ENCODE measurements at regions not wholly inside any gene's neighbourhood (a gene's known extent, or its start where the extent isn't known, plus 50 kb on each side); places are given as distances from the start of the nearest gene placed in this dataset.

DNA sequence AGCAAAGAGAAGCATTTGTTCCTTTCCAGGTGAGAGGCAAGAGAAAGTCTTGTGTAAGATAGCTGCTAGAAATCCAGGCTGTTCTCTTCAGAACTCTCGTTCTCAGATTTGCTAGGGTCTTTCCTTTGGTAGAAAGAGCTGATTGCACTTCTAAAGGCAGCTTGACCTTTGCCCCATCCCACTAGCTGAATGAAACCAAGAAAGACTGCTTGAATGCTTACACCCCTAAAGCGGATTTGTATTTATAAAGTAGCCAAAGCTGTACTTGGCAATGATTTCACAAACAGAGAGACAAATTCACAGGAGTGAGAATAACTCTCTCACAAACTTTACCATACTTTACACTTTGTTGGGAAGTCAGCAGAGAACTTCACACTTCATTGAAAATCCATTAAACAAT, 424.1 kb downstream of the TTLL7 start:
- no peak overlapping the region for H3K4me3 ChIP-seq (ENCODE audit: low read length)
- TF ChIP-seq, protein P1, sequence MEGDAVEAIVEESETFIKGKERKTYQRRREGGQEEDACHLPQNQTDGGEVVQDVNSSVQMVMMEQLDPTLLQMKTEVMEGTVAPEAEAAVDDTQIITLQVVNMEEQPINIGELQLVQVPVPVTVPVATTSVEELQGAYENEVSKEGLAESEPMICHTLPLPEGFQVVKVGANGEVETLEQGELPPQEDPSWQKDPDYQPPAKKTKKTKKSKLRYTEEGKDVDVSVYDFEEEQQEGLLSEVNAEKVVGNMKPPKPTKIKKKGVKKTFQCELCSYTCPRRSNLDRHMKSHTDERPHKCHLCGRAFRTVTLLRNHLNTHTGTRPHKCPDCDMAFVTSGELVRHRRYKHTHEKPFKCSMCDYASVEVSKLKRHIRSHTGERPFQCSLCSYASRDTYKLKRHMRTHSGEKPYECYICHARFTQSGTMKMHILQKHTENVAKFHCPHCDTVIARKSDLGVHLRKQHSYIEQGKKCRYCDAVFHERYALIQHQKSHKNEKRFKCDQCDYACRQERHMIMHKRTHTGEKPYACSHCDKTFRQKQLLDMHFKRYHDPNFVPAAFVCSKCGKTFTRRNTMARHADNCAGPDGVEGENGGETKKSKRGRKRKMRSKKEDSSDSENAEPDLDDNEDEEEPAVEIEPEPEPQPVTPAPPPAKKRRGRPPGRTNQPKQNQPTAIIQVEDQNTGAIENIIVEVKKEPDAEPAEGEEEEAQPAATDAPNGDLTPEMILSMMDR (conservative IDR thresholded peaks at IDR 0.05; ENCODE audit: low read length) = no peak
- no peak for DNase-seq (ENCODE audit: low read depth)

GRCh38 chr1:83573776-83574175, 425.2 kb downstream of the TTLL7 start:
- no peak overlapping the region for H3K4me3 ChIP-seq (ENCODE audit: low read length)
- no peak for DNase-seq (ENCODE audit: low read depth)
- TF ChIP-seq, protein P1 (conservative IDR thresholded peaks at IDR 0.05; ENCODE audit: low read length) = no peak

GRCh38 chr1:83571536-83571935, 427.4 kb downstream of the TTLL7 start:
- H3K4me3 ChIP-seq (ENCODE audit: low read length) = no peak overlapping the region
- no peak for DNase-seq (ENCODE audit: low read depth)
- TF ChIP-seq, protein P1 (conservative IDR thresholded peaks at IDR 0.05; ENCODE audit: low read length) = no peak

DNA sequence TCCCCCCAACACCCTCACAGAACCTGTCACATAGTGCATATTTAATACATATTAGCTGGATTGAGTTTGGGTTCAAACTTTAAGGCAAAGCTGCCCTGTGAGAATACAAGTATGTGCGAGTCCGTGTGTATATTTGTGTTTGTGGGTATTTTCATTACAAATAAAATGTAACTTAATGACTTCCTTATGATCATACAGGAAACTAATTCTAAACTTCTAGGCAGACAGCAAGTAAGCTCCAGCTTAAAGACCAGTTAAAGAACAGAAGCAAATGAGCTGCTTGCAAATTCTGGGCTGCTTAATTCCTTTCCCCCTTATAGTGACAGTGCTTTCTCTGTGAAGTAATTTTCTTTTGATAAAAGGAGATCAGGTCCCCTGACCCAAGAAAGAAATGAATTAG, 437.6 kb downstream of the TTLL7 start:
- H3K4me3 ChIP-seq (ENCODE audit: low read length) = no peak overlapping the region
- DNase-seq (ENCODE audit: low read depth) = no peak

DNA sequence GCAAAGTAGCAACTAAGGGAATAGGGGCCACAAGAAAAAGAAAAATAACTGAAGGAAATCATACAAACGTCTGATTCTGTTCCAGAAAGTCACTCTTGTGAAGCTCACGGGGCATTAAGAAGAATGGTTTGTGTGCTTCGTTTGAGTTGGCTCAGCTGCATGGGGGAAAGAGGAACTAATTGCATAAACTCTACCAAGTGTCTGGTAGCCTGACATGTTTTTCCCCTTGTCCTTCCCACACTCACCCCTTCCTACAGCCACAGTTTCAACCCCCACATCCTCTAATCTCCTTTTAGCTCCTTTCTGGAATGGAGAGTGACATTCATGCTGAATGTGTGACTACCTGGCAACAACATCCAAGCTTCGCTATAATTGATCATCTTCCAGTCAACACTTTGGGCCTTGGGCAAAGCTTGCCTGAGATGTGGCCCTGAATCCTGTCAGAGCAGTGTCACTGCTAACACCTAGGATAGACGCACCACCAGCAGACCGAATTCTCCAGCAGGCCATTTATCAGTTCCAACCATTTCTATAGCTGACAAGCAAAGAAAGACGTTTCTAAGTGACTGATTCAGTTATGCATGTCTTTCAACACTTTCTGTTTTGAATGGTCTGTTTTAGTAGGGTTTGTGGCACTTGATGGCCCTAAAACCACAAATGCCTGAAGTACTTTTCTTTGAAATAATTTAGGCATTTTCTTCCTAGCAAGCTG, 439.6 kb downstream of the TTLL7 start:
- DNase-seq (ENCODE audit: low read depth) = no peak
- TF ChIP-seq, protein P1 (conservative IDR thresholded peaks at IDR 0.05; ENCODE audit: low read length) = no peak
- H3K4me3 ChIP-seq (ENCODE audit: low read length) = no peak overlapping the region

More for the DNA sequence above, 437.6 kb downstream of the TTLL7 start:
- TF ChIP-seq, protein P1 (conservative IDR thresholded peaks at IDR 0.05; ENCODE audit: low read length) = no peak

GRCh38 chr1:83555871-83556270, 443.1 kb downstream of the TTLL7 start:
- DNase-seq (ENCODE audit: low read depth) = peak; percentile 2
- TF ChIP-seq, protein P1 (conservative IDR thresholded peaks at IDR 0.05; ENCODE audit: low read length) = no peak
- H3K4me3 ChIP-seq (ENCODE audit: low read length) = 0 out of 2 replicates have a peak overlapping the region, but pooled peaks have one; percentile 4

GRCh38 chr1:83554174-83554573, 444.8 kb downstream of the TTLL7 start:
- no peak for DNase-seq (ENCODE audit: low read depth)
- TF ChIP-seq, protein P1 (conservative IDR thresholded peaks at IDR 0.05; ENCODE audit: low read length) = no peak
- no peak overlapping the region for H3K4me3 ChIP-seq (ENCODE audit: low read length)
